ENCODE measurements at regions not wholly inside any gene's neighbourhood (a gene's known extent, or its start where the extent isn't known, plus 50 kb on each side); places are given as distances from the start of the nearest gene placed in this dataset.

DNA sequence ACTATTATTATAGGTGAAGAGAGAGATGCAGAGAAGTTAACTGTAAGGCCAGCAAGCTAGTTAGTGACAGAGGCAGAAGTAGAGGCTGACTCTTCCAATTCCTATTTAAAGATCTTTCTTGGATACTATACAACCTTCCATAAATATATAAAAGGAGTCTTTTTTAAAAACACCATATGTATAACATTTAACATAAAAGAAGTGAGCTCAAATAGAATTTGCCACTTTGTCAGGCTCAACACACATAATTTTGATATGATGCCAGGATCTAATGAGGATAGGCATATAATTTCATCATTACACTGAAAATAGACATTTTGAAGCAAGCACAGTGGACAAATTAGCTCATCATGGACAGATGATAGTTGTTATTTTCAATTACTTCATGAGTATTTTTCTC is 64.1 kb upstream of the MPPED2 start:
- H3K79me2 ChIP-seq (ENCODE audit: control insufficient read depth, insufficient read depth, low read length) = no peaks in the 10 kb centered on the region
- H4K20me1 ChIP-seq (ENCODE audit: control insufficient read depth, insufficient read depth) = no peaks in the 10 kb centered on the region
- no peak overlapping the region for H3K4me2 ChIP-seq (ENCODE audit: control insufficient read depth, insufficient read depth)
- no peaks in the 10 kb centered on the region for H3K36me3 ChIP-seq (ENCODE audit: control insufficient read depth in 2 of 2, insufficient read depth in 2 of 2, low read length in 1 of 2)
- no TSS peak for BruUV-seq (replicated peaks)
- CTCF ChIA-PET = interaction anchor here (1.0 kb wide), 1 partner anchor 522 kb away, joined by 3 read pairs; no protein-coding TSS in a partner anchor
- SMC1A ChIA-PET (ENCODE audit: uncharacterized antibody, unreplicated experiment) = no interaction called here
- RAD21 ChIA-PET (ENCODE audit: unreplicated experiment) = no interaction called here
- H3K27ac ChIP-seq (ENCODE audit: control insufficient read depth, insufficient read depth) = no peak overlapping the region
- H3K9me3 ChIP-seq (replicated peaks; ENCODE audit: control insufficient read depth, insufficient read depth, low read length) = no peaks in the 10 kb centered on the region
- intact Hi-C loops (cut with micrococcal nuclease; ENCODE audit: unreplicated experiment) (loop anchor here (10.0 kb wide), 1 partner anchor 305 kb away; no protein-coding TSS in a partner anchor), in situ Hi-C loops (cut with MboI) (no loop called here)
- no peak overlapping the region for H3K4me3 ChIP-seq
- H3K27me3 ChIP-seq (replicated peaks in 1 of 2; ENCODE audit: control insufficient read depth in 2 of 2, insufficient read depth in 2 of 2, low read length in 1 of 2) = no peaks in the 10 kb centered on the region
- FAIRE-seq (no peak), ATAC-seq (no peak), DNase-seq (ENCODE audit: low read depth, low spot score) (no peak)
- no peak overlapping the region for H3K9ac ChIP-seq (ENCODE audit: control insufficient read depth, insufficient read depth, low read length)
- POLR2A ChIA-PET = no interaction called here
- H3K4me1 ChIP-seq (ENCODE audit: control insufficient read depth, insufficient read depth, low read length) = no peaks in the 10 kb centered on the region
- no peak overlapping the region for H2AFZ ChIP-seq (ENCODE audit: control insufficient read depth, low read depth, low read length)
- TF ChIP-seq, protein P1, sequence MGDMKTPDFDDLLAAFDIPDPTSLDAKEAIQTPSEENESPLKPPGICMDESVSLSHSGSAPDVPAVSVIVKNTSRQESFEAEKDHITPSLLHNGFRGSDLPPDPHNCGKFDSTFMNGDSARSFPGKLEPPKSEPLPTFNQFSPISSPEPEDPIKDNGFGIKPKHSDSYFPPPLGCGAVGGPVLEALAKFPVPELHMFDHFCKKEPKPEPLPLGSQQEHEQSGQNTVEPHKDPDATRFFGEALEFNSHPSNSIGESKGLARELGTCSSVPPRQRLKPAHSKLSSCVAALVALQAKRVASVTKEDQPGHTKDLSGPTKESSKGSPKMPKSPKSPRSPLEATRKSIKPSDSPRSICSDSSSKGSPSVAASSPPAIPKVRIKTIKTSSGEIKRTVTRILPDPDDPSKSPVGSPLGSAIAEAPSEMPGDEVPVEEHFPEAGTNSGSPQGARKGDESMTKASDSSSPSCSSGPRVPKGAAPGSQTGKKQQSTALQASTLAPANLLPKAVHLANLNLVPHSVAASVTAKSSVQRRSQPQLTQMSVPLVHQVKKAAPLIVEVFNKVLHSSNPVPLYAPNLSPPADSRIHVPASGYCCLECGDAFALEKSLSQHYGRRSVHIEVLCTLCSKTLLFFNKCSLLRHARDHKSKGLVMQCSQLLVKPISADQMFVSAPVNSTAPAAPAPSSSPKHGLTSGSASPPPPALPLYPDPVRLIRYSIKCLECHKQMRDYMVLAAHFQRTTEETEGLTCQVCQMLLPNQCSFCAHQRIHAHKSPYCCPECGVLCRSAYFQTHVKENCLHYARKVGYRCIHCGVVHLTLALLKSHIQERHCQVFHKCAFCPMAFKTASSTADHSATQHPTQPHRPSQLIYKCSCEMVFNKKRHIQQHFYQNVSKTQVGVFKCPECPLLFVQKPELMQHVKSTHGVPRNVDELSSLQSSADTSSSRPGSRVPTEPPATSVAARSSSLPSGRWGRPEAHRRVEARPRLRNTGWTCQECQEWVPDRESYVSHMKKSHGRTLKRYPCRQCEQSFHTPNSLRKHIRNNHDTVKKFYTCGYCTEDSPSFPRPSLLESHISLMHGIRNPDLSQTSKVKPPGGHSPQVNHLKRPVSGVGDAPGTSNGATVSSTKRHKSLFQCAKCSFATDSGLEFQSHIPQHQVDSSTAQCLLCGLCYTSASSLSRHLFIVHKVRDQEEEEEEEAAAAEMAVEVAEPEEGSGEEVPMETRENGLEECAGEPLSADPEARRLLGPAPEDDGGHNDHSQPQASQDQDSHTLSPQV (IDR thresholded peaks at IDR 0.05) = no peak
- no peak for TF ChIP-seq NFIC (IDR thresholded peaks at IDR 0.05; ENCODE audit: low read depth, low read length)
- no peak for TF ChIP-seq RB1 (IDR thresholded peaks at IDR 0.05; ENCODE audit: borderline replicate concordance)
- TF ChIP-seq, protein P2, sequence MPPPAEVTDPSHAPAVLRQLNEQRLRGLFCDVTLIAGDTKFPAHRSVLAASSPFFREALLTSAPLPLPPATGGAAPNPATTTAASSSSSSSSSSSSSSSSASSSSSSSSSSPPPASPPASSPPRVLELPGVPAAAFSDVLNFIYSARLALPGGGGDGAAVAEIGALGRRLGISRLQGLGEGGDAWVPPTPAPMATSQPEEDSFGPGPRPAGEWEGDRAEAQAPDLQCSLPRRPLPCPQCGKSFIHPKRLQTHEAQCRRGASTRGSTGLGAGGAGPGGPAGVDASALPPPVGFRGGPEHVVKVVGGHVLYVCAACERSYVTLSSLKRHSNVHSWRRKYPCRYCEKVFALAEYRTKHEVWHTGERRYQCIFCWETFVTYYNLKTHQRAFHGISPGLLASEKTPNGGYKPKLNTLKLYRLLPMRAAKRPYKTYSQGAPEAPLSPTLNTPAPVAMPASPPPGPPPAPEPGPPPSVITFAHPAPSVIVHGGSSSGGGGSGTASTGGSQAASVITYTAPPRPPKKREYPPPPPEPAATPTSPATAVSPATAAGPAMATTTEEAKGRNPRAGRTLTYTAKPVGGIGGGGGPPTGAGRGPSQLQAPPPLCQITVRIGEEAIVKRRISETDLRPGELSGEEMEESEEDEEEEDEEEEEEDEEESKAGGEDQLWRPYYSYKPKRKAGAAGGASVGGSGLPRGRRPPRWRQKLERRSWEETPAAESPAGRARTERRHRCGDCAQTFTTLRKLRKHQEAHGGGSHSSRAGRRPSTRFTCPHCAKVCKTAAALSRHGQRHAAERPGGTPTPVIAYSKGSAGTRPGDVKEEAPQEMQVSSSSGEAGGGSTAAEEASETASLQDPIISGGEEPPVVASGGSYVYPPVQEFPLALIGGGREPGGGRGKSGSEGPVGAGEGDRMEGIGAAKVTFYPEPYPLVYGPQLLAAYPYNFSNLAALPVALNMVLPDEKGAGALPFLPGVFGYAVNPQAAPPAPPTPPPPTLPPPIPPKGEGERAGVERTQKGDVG (CRISPR knock-in tag; IDR thresholded peaks at IDR 0.05) = no peak
- TF ChIP-seq, protein P3, sequence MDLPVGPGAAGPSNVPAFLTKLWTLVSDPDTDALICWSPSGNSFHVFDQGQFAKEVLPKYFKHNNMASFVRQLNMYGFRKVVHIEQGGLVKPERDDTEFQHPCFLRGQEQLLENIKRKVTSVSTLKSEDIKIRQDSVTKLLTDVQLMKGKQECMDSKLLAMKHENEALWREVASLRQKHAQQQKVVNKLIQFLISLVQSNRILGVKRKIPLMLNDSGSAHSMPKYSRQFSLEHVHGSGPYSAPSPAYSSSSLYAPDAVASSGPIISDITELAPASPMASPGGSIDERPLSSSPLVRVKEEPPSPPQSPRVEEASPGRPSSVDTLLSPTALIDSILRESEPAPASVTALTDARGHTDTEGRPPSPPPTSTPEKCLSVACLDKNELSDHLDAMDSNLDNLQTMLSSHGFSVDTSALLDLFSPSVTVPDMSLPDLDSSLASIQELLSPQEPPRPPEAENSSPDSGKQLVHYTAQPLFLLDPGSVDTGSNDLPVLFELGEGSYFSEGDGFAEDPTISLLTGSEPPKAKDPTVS (IDR thresholded peaks at IDR 0.05; ENCODE audit: low read depth, low read length) = no peak
- no peak for TF ChIP-seq ESRRA (IDR thresholded peaks at IDR 0.05; ENCODE audit: low read length)
- TF ChIP-seq, protein P4, sequence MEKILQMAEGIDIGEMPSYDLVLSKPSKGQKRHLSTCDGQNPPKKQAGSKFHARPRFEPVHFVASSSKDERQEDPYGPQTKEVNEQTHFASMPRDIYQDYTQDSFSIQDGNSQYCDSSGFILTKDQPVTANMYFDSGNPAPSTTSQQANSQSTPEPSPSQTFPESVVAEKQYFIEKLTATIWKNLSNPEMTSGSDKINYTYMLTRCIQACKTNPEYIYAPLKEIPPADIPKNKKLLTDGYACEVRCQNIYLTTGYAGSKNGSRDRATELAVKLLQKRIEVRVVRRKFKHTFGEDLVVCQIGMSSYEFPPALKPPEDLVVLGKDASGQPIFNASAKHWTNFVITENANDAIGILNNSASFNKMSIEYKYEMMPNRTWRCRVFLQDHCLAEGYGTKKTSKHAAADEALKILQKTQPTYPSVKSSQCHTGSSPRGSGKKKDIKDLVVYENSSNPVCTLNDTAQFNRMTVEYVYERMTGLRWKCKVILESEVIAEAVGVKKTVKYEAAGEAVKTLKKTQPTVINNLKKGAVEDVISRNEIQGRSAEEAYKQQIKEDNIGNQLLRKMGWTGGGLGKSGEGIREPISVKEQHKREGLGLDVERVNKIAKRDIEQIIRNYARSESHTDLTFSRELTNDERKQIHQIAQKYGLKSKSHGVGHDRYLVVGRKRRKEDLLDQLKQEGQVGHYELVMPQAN (conservative IDR thresholded peaks at IDR 0.05) = no peak
- TF ChIP-seq BCL11A (IDR thresholded peaks at IDR 0.05; ENCODE audit: low read depth, low read length) = no peak
- TF ChIP-seq, protein P5, sequence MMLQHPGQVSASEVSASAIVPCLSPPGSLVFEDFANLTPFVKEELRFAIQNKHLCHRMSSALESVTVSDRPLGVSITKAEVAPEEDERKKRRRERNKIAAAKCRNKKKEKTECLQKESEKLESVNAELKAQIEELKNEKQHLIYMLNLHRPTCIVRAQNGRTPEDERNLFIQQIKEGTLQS (IDR thresholded peaks at IDR 0.05; ENCODE audit: borderline replicate concordance, extremely low read depth, low read depth, low read length) = no peak
- TF ChIP-seq GATAD2B (conservative IDR thresholded peaks at IDR 0.05; ENCODE audit: low read depth) = no peak
- no peak for TF ChIP-seq TAF1 (IDR thresholded peaks at IDR 0.05; ENCODE audit: borderline replicate concordance, low read depth, low read length)
- no peak for TF ChIP-seq PML (IDR thresholded peaks at IDR 0.05; ENCODE audit: low read length)
- no peak for TF ChIP-seq WRNIP1 (IDR thresholded peaks at IDR 0.05; ENCODE audit: borderline replicate concordance, low read depth, low read length)
- no peak for TF ChIP-seq MYB (IDR thresholded peaks at IDR 0.05; ENCODE audit: borderline replicate concordance, low read depth, low read length)
- TF ChIP-seq TARDBP (IDR thresholded peaks at IDR 0.05; ENCODE audit: borderline replicate concordance) = no peak

All from GM12878 (cell line).